CD14-positive monocyte (primary cell): ENCODE measurements at regions not wholly inside any gene's neighbourhood (a gene's known extent, or its start where the extent isn't known, plus 50 kb on each side); places are given as distances from the start of the nearest gene placed in this dataset.

ENCODE experiments used
- DNase-seq, 3 donors: peaks; one replicate each; pipeline ENCODE4 v3.0.0-alpha.2; 2011 to 2022
- H2AFZ ChIP-seq: 2 replicates; pipeline ENCODE4 v1.6.0; 2012; ENCODE audit warnings: mild to moderate bottlenecking, low read depth, low read length, inconsistent platforms; ENCODE audit not compliant: insufficient read depth, poor library complexity, severe bottlenecking
- H3K27ac ChIP-seq, 2 donors: 1 replicate in 1 of 2; 2 replicates in 1 of 2; pipeline ENCODE4 v1.5.1; 2012 to 2013; ENCODE audit warnings: low read length in 2 of 2, control low read depth in 1 of 2, inconsistent platforms in 1 of 2, low read depth in 1 of 2, mild to moderate bottlenecking in 1 of 2
- H3K27me3 ChIP-seq, 2 donors: one replicate each; pipeline versions ENCODE4 v1.6.0 to v1.6.1; 2011 to 2013; ENCODE audit warnings: low read length in 2 of 2; ENCODE audit not compliant: control insufficient read depth in 2 of 2, insufficient read depth in 2 of 2
- H3K36me3 ChIP-seq, 2 donors: replicated peaks in 1 of 2; 1 replicate in 1 of 2; 2 replicates in 1 of 2; pipeline versions ENCODE4 v1.5.1 to v1.6.1; 2012 to 2013; ENCODE audit warnings: low read length in 2 of 2, control low read depth in 1 of 2, inconsistent platforms in 1 of 2, mild to moderate bottlenecking in 1 of 2; ENCODE audit not compliant: insufficient read depth in 2 of 2, control insufficient read depth in 1 of 2
- H3K4me1 ChIP-seq, 2 donors: 1 replicate in 1 of 2; 2 replicates in 1 of 2; pipeline versions ENCODE4 v1.5.1 to v1.6.1; 2012 to 2013; ENCODE audit warnings: low read length in 2 of 2, control low read depth in 1 of 2, inconsistent platforms in 1 of 2, mild to moderate bottlenecking in 1 of 2, moderate library complexity in 1 of 2; ENCODE audit not compliant: insufficient read depth in 2 of 2, control insufficient read depth in 1 of 2
- H3K4me2 ChIP-seq: replicated peaks from 2 replicates; pipeline ENCODE3; 2012; ENCODE audit warnings: low read length, moderate library complexity, mild to moderate bottlenecking; ENCODE audit not compliant: poor library complexity, severe bottlenecking; ENCODE audit errors: extremely low read depth
- H3K4me3 ChIP-seq, 3 experiments: fragments of 200-600 bp in 1 of 3; sonication (generic) in 1 of 3; replicated peaks in 1 of 3; 1 replicate in 2 of 3; 2 replicates in 1 of 3; pipeline ENCODE4 v1.5.1; 2011 to 2013; ENCODE audit warnings: low read length in 3 of 3, mild to moderate bottlenecking in 3 of 3, control low read depth in 2 of 3, low read depth in 2 of 3, inconsistent platforms in 1 of 3, moderate library complexity in 1 of 3
- H3K79me2 ChIP-seq: 2 replicates; pipeline ENCODE4 v1.6.0; 2012; ENCODE audit warnings: mild to moderate bottlenecking, control low read depth, inconsistent platforms, low read length, moderate library complexity; ENCODE audit not compliant: insufficient read depth
- H3K9ac ChIP-seq: 2 replicates; pipeline ENCODE4 v1.6.0; 2017; ENCODE audit warnings: low read length, mild to moderate bottlenecking; ENCODE audit not compliant: insufficient read depth, poor library complexity, severe bottlenecking
- H3K9me3 ChIP-seq, 2 donors: replicated peaks in 1 of 2; 1 replicate in 1 of 2; 2 replicates in 1 of 2; pipeline versions ENCODE4 v1.5.1 to v1.6.1; 2012 to 2013; ENCODE audit warnings: low read length in 2 of 2, control low read depth in 1 of 2; ENCODE audit not compliant: control insufficient read depth in 1 of 2, insufficient read depth in 1 of 2
- H4K20me1 ChIP-seq: 2 replicates; pipeline ENCODE4 v1.6.0; 2012; ENCODE audit warnings: mild to moderate bottlenecking, low read length, control low read depth, moderate library complexity; ENCODE audit not compliant: insufficient read depth
- H3K27ac Mint-ChIP-seq, 7 donors: one replicate each; pipeline ENCODE4 v1.8.0; 2020; ENCODE audit warnings: mild to moderate bottlenecking in 7 of 7, mixed read lengths in 7 of 7, moderate library complexity in 6 of 7, inconsistent platforms in 2 of 7
- H3K27me3 Mint-ChIP-seq, 3 donors: one replicate each; pipeline ENCODE4 v1.8.0; 2021 to 2022; ENCODE audit warnings: low read depth in 3 of 3, mild to moderate bottlenecking in 3 of 3, mixed read lengths in 3 of 3, moderate library complexity in 3 of 3, inconsistent platforms in 1 of 3
- H3K36me3 Mint-ChIP-seq, 2 donors: one replicate each; pipeline ENCODE4 v1.8.0; 2020; ENCODE audit warnings: mixed read lengths in 2 of 2, inconsistent platforms in 1 of 2, mild to moderate bottlenecking in 1 of 2
- H3K4me1 Mint-ChIP-seq: one replicate; pipeline ENCODE4 v1.8.0; 2020; ENCODE audit warnings: mild to moderate bottlenecking, mixed read lengths
- H3K4me3 Mint-ChIP-seq, 2 donors: one replicate each; pipeline ENCODE4 v1.8.0; 2020; ENCODE audit warnings: mild to moderate bottlenecking in 2 of 2, mixed read lengths in 2 of 2, moderate library complexity in 1 of 2
- H3K9me3 Mint-ChIP-seq, 7 donors: one replicate each; pipeline ENCODE4 v1.8.0; 2020 to 2022; ENCODE audit warnings: mixed read lengths in 7 of 7, mild to moderate bottlenecking in 6 of 7, moderate library complexity in 6 of 7, inconsistent platforms in 2 of 7
- WGBS: methylation state at CpG from one replicate; pipeline ENCODE4 v1.1.5; 2013; ENCODE audit warnings: missing lambda C conversion rate; ENCODE audit not compliant: insufficient coverage; 5-methylcytosine and 5-hydroxymethylcytosine counted together
- intact Hi-C, 2 donors: fragments of 100-400 bp; cut with micrococcal nuclease; formaldehyde crosslinking; loops; one replicate each; pipeline versions ENCODE4 v1.15.0 to v1.15.1; 2023
- TF ChIP-seq, protein P1 (sequence below): fragments of 200-600 bp; IDR thresholded peaks from one replicate; pipeline ENCODE4 v1.8.0; 2022; ENCODE audit warnings: antibody characterized with exemption, mild to moderate bottlenecking

DNA sequence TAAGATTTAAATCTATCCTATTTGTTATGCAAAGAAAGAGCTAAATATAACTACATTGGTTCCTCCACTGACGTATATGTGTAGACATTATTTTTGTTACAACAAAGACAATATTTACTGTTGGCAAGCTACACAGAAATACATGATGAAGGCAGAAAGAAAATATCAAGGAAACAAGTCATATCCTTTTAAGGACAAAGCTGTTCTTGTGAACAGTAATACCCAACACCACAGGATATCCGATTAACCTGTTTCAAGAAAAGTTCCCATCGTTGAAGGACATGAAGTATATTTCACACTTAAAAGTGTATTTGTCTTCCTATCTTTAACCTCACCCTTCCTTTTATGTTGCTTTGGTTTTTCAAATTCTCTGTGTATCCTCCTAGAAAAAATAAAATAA lies 235.8 kb upstream of the AADAT start:
- WGBS = no CpG with 5 or more reads among the region's 3 CpGs
- H3K27ac Mint-ChIP-seq = no peak overlapping the region

DNA sequence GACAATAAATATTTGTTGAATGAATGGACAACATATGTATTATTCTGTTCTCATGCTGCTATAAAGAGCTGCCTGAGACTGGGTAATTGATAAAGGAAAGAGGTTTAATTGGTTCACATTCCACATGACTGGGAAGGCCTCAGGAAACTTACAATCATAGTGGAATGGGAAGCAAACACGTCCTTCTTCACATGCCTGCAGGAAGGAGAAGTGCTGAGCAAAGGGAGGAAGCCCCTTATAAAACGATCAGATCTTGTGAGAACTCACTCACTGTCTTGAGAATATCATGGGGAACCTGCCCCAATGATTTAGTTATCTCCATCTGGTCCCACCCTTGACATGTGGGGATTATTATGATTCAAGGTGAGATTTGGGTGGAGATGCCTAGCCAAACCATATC lies 233.9 kb upstream of the AADAT start:
- no peaks in the 10 kb centered on the region for H3K36me3 Mint-ChIP-seq
- DNase-seq = no peak
- Histone ChIP-seq H3K27me3 (no peaks in the 10 kb centered on the region), H3K79me2 (no peaks in the 10 kb centered on the region), H2AFZ (no peak overlapping the region), H4K20me1 (no peaks in the 10 kb centered on the region), H3K9ac (no peak overlapping the region), H3K27ac (no peak overlapping the region), H3K9me3 (peaks cover 0 to 6% of the 10 kb centered on the region in 2 donors), H3K4me1 (no peaks in the 10 kb centered on the region), H3K36me3 (no peaks in the 10 kb centered on the region), H3K4me3 (no peak overlapping the region), H3K4me2 (no peak overlapping the region)
- H3K27ac Mint-ChIP-seq = no peak overlapping the region
- TF ChIP-seq, protein P1, sequence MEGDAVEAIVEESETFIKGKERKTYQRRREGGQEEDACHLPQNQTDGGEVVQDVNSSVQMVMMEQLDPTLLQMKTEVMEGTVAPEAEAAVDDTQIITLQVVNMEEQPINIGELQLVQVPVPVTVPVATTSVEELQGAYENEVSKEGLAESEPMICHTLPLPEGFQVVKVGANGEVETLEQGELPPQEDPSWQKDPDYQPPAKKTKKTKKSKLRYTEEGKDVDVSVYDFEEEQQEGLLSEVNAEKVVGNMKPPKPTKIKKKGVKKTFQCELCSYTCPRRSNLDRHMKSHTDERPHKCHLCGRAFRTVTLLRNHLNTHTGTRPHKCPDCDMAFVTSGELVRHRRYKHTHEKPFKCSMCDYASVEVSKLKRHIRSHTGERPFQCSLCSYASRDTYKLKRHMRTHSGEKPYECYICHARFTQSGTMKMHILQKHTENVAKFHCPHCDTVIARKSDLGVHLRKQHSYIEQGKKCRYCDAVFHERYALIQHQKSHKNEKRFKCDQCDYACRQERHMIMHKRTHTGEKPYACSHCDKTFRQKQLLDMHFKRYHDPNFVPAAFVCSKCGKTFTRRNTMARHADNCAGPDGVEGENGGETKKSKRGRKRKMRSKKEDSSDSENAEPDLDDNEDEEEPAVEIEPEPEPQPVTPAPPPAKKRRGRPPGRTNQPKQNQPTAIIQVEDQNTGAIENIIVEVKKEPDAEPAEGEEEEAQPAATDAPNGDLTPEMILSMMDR = no peak
- H3K4me1 Mint-ChIP-seq = no peaks in the 10 kb centered on the region
- H3K4me3 Mint-ChIP-seq = no peak overlapping the region
- H3K9me3 Mint-ChIP-seq = peaks cover 3 to 14% (median 7%) of the 10 kb centered on the region in 7 donors
- no peaks in the 10 kb centered on the region for H3K27me3 Mint-ChIP-seq
- intact Hi-C loops = no loop called here
- no CpG with 5 or more reads among the region's 2 CpGs for WGBS

More for the DNA sequence above, 235.8 kb upstream of the AADAT start:
- no peak for DNase-seq
- H3K36me3 ChIP-seq = no peaks in the 10 kb centered on the region
- no peak overlapping the region for H3K4me3 ChIP-seq
- H3K4me1 ChIP-seq = no peaks in the 10 kb centered on the region
- no peaks in the 10 kb centered on the region for H4K20me1 ChIP-seq
- no peaks in the 10 kb centered on the region for H3K4me1 Mint-ChIP-seq
- H3K27ac ChIP-seq = no peak overlapping the region
- no peak overlapping the region for H3K4me3 Mint-ChIP-seq
- intact Hi-C loops = no loop called here
- no peak overlapping the region for H2AFZ ChIP-seq
- H3K27me3 Mint-ChIP-seq = no peaks in the 10 kb centered on the region
- H3K9me3 ChIP-seq = peaks cover 0 to 6% of the 10 kb centered on the region in 2 donors
- peaks cover 5 to 13% (median 7%) of the 10 kb centered on the region in 7 donors for H3K9me3 Mint-ChIP-seq
- no peak overlapping the region for H3K9ac ChIP-seq
- H3K79me2 ChIP-seq = no peaks in the 10 kb centered on the region
- H3K36me3 Mint-ChIP-seq = no peaks in the 10 kb centered on the region
- H3K27me3 ChIP-seq = no peaks in the 10 kb centered on the region
- H3K4me2 ChIP-seq = no peak overlapping the region
- TF ChIP-seq, protein P1 = no peak
